Effector memory CD4-positive, alpha-beta T cell (primary cell): ENCODE measurements at regions not wholly inside any gene's neighbourhood (a gene's known extent, or its start where the extent isn't known, plus 50 kb on each side); places are given as distances from the start of the nearest gene placed in this dataset.

Experiments used
- DNase-seq, 3 donors: peaks; one replicate each; pipeline ENCODE4 v3.0.0-alpha.2; 2020
- H3K27ac ChIP-seq: 2 replicates; pipeline ENCODE4 v1.7.0; 2013; ENCODE audit warnings: mild to moderate bottlenecking, low read length, moderate library complexity; ENCODE audit not compliant: insufficient read depth, poor library complexity, severe bottlenecking
- H3K27me3 ChIP-seq: replicated peaks from 2 replicates; pipeline ENCODE4 v1.7.0; 2013; ENCODE audit warnings: mild to moderate bottlenecking, low read length; ENCODE audit not compliant: insufficient read depth, control insufficient read depth, poor library complexity, severe bottlenecking
- H3K36me3 ChIP-seq: 2 replicates; pipeline ENCODE4 v1.7.0; 2013; ENCODE audit warnings: mild to moderate bottlenecking, low read length, moderate library complexity; ENCODE audit not compliant: control insufficient read depth, insufficient read depth
- H3K4me1 ChIP-seq: 2 replicates; pipeline ENCODE4 v1.7.0; 2013; ENCODE audit warnings: low read length, mild to moderate bottlenecking; ENCODE audit not compliant: control insufficient read depth, insufficient read depth, poor library complexity, severe bottlenecking
- H3K4me3 ChIP-seq: 2 replicates; pipeline ENCODE4 v1.7.0; 2013; ENCODE audit warnings: low read length, low read depth, mild to moderate bottlenecking; ENCODE audit not compliant: insufficient read depth, poor library complexity, severe bottlenecking
- H3K9me3 ChIP-seq: 2 replicates; pipeline ENCODE4 v1.7.0; 2013; ENCODE audit warnings: mild to moderate bottlenecking, low read length, moderate library complexity; ENCODE audit not compliant: control insufficient read depth

DNA sequence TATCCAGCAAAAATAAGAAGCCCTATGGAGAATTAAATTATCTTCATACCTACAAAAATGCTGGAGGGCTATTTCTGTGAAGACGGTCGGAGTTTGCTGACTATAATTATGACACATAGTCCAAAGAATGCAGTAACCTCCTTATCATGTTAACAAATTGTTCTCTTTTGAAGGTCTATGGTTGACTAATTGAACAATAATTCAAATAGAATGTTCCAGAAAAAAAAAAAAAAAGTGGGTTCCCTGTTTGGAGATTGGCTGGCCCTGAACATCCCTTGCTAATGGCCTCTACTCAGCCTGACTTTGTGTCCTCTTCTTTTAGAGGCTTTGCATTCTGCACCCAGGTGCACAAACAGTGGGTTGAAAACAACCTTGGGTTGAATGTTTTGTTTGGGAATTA lies 82.8 kb upstream of the CCBE1 start:
- no peak for DNase-seq

GRCh38 chr18:59778434-59778833 lies 81.2 kb upstream of the CCBE1 start:
- no peaks in the 10 kb centered on the region for H3K27me3 ChIP-seq
- no peak for DNase-seq
- no peaks in the 10 kb centered on the region for H3K9me3 ChIP-seq
- no peak overlapping the region for H3K27ac ChIP-seq
- no peak overlapping the region for H3K4me3 ChIP-seq
- no peaks in the 10 kb centered on the region for H3K36me3 ChIP-seq
- no peaks in the 10 kb centered on the region for H3K4me1 ChIP-seq

More for the DNA sequence above, 82.8 kb upstream of the CCBE1 start:
- H3K9me3 ChIP-seq: no peaks in the 10 kb centered on the region
- H3K4me1 ChIP-seq: no peaks in the 10 kb centered on the region
- H3K4me3 ChIP-seq: no peak overlapping the region
- no peaks in the 10 kb centered on the region for H3K27me3 ChIP-seq
- H3K36me3 ChIP-seq: no peaks in the 10 kb centered on the region
- H3K27ac ChIP-seq: no peak overlapping the region

GRCh38 chr18:59777636-59778035 lies 80.4 kb upstream of the CCBE1 start:
- no peak for DNase-seq
- Histone ChIP-seq H3K4me1 (no peaks in the 10 kb centered on the region), H3K9me3 (no peaks in the 10 kb centered on the region), H3K36me3 (no peaks in the 10 kb centered on the region), H3K27ac (no peak overlapping the region), H3K27me3 (no peaks in the 10 kb centered on the region), H3K4me3 (no peak overlapping the region)

- Histone ChIP-seq H3K4me3 (no peak overlapping the region), H3K27ac (no peak overlapping the region), H3K36me3 (no peaks in the 10 kb centered on the region), H3K9me3 (no peaks in the 10 kb centered on the region), H3K4me1 (no peaks in the 10 kb centered on the region), H3K27me3 (no peaks in the 10 kb centered on the region)
- DNase-seq: no peak
Observed at GRCh38 chr18:59769129-59769865, 72.1 kb upstream of the CCBE1 start.

- H3K27me3 ChIP-seq: no peaks in the 10 kb centered on the region
- DNase-seq: no peak
- no peaks in the 10 kb centered on the region for H3K36me3 ChIP-seq
- H3K9me3 ChIP-seq: no peaks in the 10 kb centered on the region
- H3K4me1 ChIP-seq: no peaks in the 10 kb centered on the region
- no peak overlapping the region for H3K4me3 ChIP-seq
- no peak overlapping the region for H3K27ac ChIP-seq
Observed at GRCh38 chr18:59768409-59768808, 71.2 kb upstream of the CCBE1 start.

DNA sequence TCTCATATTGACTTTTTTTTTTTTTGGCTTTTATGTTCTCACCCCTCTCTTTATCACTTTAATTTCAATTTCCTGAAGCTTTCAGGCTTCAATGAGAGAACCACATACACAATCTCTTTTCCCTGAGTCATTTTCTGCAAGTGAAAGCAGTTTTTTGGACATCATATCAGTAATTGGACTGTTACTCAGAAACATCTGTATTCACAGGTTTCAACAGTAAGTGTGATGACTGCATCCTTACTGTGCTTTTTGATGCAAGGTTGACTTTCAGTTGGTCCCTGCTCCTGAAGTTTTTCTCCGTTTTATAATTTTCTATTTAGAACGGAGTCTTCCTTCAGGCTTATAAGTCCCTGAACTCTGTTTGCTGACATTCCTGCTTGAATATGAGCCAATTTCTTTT lies 70.5 kb upstream of the CCBE1 start:
- no peak overlapping the region for H3K27ac ChIP-seq
- DNase-seq: no peak
- no peaks in the 10 kb centered on the region for H3K9me3 ChIP-seq
- no peaks in the 10 kb centered on the region for H3K4me1 ChIP-seq
- H3K36me3 ChIP-seq: no peaks in the 10 kb centered on the region
- H3K4me3 ChIP-seq: no peak overlapping the region
- H3K27me3 ChIP-seq: no peaks in the 10 kb centered on the region

- no peak overlapping the region for H3K27ac ChIP-seq
- H3K4me1 ChIP-seq: no peaks in the 10 kb centered on the region
- no peak overlapping the region for H3K4me3 ChIP-seq
- no peaks in the 10 kb centered on the region for H3K9me3 ChIP-seq
- H3K27me3 ChIP-seq: no peaks in the 10 kb centered on the region
- no peaks in the 10 kb centered on the region for H3K36me3 ChIP-seq
- DNase-seq: no peak
Observed at GRCh38 chr18:59765343-59765742, 68.1 kb upstream of the CCBE1 start.

- Histone ChIP-seq H3K9me3 (no peaks in the 10 kb centered on the region), H3K27ac (no peak overlapping the region), H3K27me3 (no peaks in the 10 kb centered on the region), H3K4me1 (no peaks in the 10 kb centered on the region), H3K4me3 (no peak overlapping the region), H3K36me3 (no peaks in the 10 kb centered on the region)
- DNase-seq: no peak
Observed at GRCh38 chr18:59764281-59764680, 67.1 kb upstream of the CCBE1 start.

GRCh38 chr18:59763541-59764136 lies 66.4 kb upstream of the CCBE1 start:
- no peak for DNase-seq
- no peaks in the 10 kb centered on the region for H3K27me3 ChIP-seq
- H3K27ac ChIP-seq: no peak overlapping the region
- H3K4me1 ChIP-seq: no peaks in the 10 kb centered on the region
- no peaks in the 10 kb centered on the region for H3K36me3 ChIP-seq
- no peaks in the 10 kb centered on the region for H3K9me3 ChIP-seq
- H3K4me3 ChIP-seq: no peak overlapping the region

DNA sequence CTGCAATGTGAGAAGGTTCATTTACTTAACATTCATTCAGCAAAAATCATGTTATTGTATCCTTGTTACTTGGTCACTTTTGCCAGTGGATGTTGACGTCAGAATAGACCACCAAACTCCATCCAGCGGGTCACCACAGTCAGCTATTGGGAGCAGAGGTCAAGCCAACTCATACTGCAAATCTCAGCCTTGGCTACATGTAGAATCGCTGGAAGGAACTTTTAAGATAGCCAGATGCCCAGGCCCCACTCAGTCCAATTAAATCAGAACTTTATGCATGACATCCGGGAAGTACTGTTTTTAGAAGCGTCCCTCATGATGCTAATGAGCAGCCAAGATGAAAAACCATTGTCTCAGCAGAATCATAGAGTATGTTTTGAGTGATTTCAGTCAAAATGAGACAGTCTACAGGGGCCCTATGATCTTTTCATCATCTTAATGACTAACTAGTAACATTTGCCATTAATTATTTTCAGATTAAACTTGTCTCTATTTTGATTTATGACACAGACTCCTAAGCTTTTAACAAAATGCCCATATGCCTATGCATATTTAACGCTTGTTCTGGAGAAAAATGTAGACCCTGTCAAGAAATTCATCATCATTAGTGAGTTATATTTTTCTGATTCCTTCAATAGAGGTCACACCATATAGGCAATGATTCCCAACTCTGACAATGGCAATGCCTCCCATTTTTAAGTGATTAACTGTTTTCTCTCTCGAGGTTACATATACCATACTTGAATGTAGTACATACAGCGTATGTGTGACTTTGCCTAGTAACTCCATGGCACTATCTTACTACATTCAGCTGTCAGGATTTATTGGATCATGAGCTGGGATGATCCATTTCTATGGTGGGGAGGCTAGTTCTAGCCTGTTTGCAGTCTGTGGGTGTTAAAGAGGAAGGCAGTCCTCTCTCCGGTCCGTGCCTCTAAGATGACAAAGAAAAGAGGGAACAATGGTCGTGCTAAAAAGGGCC lies 63.7 kb upstream of the CCBE1 start:
- H3K27me3 ChIP-seq: no peaks in the 10 kb centered on the region
- no peak overlapping the region for H3K4me3 ChIP-seq
- H3K4me1 ChIP-seq: no peaks in the 10 kb centered on the region
- no peaks in the 10 kb centered on the region for H3K36me3 ChIP-seq
- no peaks in the 10 kb centered on the region for H3K9me3 ChIP-seq
- DNase-seq: no peak
- no peak overlapping the region for H3K27ac ChIP-seq
